ENCODE measurements at regions not wholly inside any gene's neighbourhood (a gene's known extent, or its start where the extent isn't known, plus 50 kb on each side); places are given as distances from the start of the nearest gene placed in this dataset.

DNA sequence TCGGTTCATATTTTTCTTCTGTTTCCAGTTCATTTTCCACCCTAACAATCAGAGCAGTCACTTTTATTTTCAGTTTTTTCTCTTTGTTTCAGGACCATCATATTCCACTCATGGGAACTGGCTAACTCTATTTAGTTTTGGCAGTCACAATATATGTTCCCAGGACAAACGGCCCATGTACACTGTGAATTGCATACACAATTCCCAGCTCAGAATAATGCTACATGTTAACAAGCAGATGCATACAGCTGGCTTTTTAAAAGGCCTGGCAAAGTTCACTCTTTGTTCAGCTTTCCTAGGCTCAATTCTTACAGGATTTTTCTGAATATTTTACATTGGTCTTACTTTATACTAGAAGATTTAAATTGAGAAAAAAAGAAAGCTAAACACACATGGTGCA lies 224.9 kb downstream of the ANKRD50 start:
- TF ChIP-seq, protein P1, sequence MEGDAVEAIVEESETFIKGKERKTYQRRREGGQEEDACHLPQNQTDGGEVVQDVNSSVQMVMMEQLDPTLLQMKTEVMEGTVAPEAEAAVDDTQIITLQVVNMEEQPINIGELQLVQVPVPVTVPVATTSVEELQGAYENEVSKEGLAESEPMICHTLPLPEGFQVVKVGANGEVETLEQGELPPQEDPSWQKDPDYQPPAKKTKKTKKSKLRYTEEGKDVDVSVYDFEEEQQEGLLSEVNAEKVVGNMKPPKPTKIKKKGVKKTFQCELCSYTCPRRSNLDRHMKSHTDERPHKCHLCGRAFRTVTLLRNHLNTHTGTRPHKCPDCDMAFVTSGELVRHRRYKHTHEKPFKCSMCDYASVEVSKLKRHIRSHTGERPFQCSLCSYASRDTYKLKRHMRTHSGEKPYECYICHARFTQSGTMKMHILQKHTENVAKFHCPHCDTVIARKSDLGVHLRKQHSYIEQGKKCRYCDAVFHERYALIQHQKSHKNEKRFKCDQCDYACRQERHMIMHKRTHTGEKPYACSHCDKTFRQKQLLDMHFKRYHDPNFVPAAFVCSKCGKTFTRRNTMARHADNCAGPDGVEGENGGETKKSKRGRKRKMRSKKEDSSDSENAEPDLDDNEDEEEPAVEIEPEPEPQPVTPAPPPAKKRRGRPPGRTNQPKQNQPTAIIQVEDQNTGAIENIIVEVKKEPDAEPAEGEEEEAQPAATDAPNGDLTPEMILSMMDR (IDR thresholded peaks at IDR 0.05): no peak
- no peak for TF ChIP-seq POLR2A (IDR thresholded peaks at IDR 0.05)
- TF ChIP-seq EP300 (IDR thresholded peaks at IDR 0.05): no peak
